Adrenal gland (tissue), 9 donors: ENCODE measurements at regions not wholly inside any gene's neighbourhood (a gene's known extent, or its start where the extent isn't known, plus 50 kb on each side); places are given as distances from the start of the nearest gene placed in this dataset.

Experiments used
- DNase-seq, 7 donors: peaks; one replicate each; pipeline ENCODE4 v3.0.0-alpha.2; 2019 to 2020
- H3K27ac ChIP-seq, 5 donors: fragments of 200-600 bp; sonication (generic) in 4 of 5; 1 replicate in 3 of 5; 2 replicates in 2 of 5; pipeline versions ENCODE4 v1.5.1 to v1.8.0; 2016 to 2020; ENCODE audit warnings: mild to moderate bottlenecking in 1 of 5
- H3K27me3 ChIP-seq: fragments of 200-600 bp; 2 replicates; pipeline ENCODE4 v1.8.0; 2021
- H3K36me3 ChIP-seq, 2 donors: fragments of 200-600 bp; replicated peaks in 1 of 2; 1 replicate in 1 of 2; 2 replicates in 1 of 2; pipeline versions ENCODE4 v1.5.1 to v1.8.0; 2018 to 2022
- H3K4me1 ChIP-seq, 2 donors: fragments of 200-600 bp; replicated peaks in 1 of 2; 1 replicate in 1 of 2; 2 replicates in 1 of 2; pipeline versions ENCODE4 v1.5.1 to v1.8.0; 2018 to 2021
- H3K4me3 ChIP-seq, 4 donors: fragments of 200-600 bp; sonication (generic) in 3 of 4; one replicate each; pipeline ENCODE4 v1.5.1; 2016 to 2018
- H3K9me3 ChIP-seq, 3 donors: fragments of 200-600 bp; sonication (generic) in 1 of 3; replicated peaks in 1 of 3; 1 replicate in 2 of 3; 2 replicates in 1 of 3; pipeline versions ENCODE4 v1.5.1 to v1.8.0; 2016 to 2021
- CTCF ChIP-seq, 6 experiments: fragments of 450-650 bp in 4 of 6; fragments of 200-600 bp in 2 of 6; sonication (generic) in 1 of 6; IDR thresholded peaks; 1 replicate in 5 of 6; 2 replicates in 1 of 6; pipeline versions ENCODE4 v1.5.1 to v1.8.0; 2016 to 2021; ENCODE audit warnings: antibody characterized with exemption in 6 of 6, mild to moderate bottlenecking in 2 of 6, moderate library complexity in 1 of 6
- POLR2A ChIP-seq, 2 donors: fragments of 450-650 bp; IDR thresholded peaks; one replicate each; pipeline ENCODE4 v1.6.1; 2017; ENCODE audit warnings: antibody characterized with exemption in 2 of 2, mild to moderate bottlenecking in 2 of 2, moderate library complexity in 1 of 2
- WGBS, 4 donors: extraction: QIAGEN DNeasy Blood & Tissue Kit in 2 of 4; methylation state at CpG; one replicate each; pipeline versions ENCODE4 v1.1.5 to v1.1.7; 2013 to 2017; 5-methylcytosine and 5-hydroxymethylcytosine counted together
- intact Hi-C, 2 donors: fragments of 100-400 bp; cut with DNase I; formaldehyde crosslinking; loops; one replicate each; pipeline versions ENCODE4 v1.14.1 to v1.15.0; 2022 to 2023
- donor health status: healthy with polysubstance abuse.
- donor health status: Bipolar disorder and iron deficiency.
- donor health status: DM: yes; HTN: yes; CAD: no.
- donor health status: DM: no; HTN: no; CAD: no.
- donor health status: DM: no; HTN: no; CAD: no.

GRCh38 chr13:67821606-67822005 is 591.5 kb upstream of the PCDH9 start:
- no peaks in the 10 kb centered on the region for H3K4me1 ChIP-seq
- H3K27me3 ChIP-seq, result no peaks in the 10 kb centered on the region
- 54 to 71% (median 65%) methylated on average over 2 of the region's 2 CpGs for WGBS, 4 donors
- no peak overlapping the region for H3K27ac ChIP-seq
- H3K4me3 ChIP-seq, result no peak overlapping the region
- TF ChIP-seq CTCF (IDR thresholded peaks at IDR 0.05) (no peak), POLR2A (IDR thresholded peaks at IDR 0.05) (no peak)
- intact Hi-C loops, result no loop called here
- H3K9me3 ChIP-seq, result peaks cover 0 to 6% (median 0%) of the 10 kb centered on the region in 3 donors
- no peaks in the 10 kb centered on the region for H3K36me3 ChIP-seq
- DNase-seq, result no peak

GRCh38 chr13:67806796-67807195 is 576.7 kb upstream of the PCDH9 start:
- Histone ChIP-seq H3K4me1 (no peaks in the 10 kb centered on the region), H3K27ac (no peak overlapping the region), H3K36me3 (no peaks in the 10 kb centered on the region), H3K4me3 (no peak overlapping the region), H3K27me3 (no peaks in the 10 kb centered on the region), H3K9me3 (no peaks in the 10 kb centered on the region)
- DNase-seq, result no peak
- TF ChIP-seq CTCF (IDR thresholded peaks at IDR 0.05), result no peak
- no peak for TF ChIP-seq POLR2A (IDR thresholded peaks at IDR 0.05)
- intact Hi-C loops, result no loop called here

GRCh38 chr13:67803118-67803517 is 573.0 kb upstream of the PCDH9 start:
- H3K9me3 ChIP-seq, result no peaks in the 10 kb centered on the region
- no peaks in the 10 kb centered on the region for H3K36me3 ChIP-seq
- H3K4me1 ChIP-seq, result no peaks in the 10 kb centered on the region
- no peak overlapping the region for H3K4me3 ChIP-seq
- no peak for DNase-seq
- no peak overlapping the region for H3K27ac ChIP-seq
- intact Hi-C loops, result no loop called here
- no peaks in the 10 kb centered on the region for H3K27me3 ChIP-seq
- TF ChIP-seq POLR2A (IDR thresholded peaks at IDR 0.05) (no peak), CTCF (IDR thresholded peaks at IDR 0.05) (no peak)
- WGBS, 4 donors, result 64 to 73% (median 72%) methylated on average over 8 of the region's 8 CpGs

- Histone ChIP-seq H3K4me3 (no peak overlapping the region), H3K27ac (no peak overlapping the region), H3K4me1 (no peaks in the 10 kb centered on the region), H3K9me3 (no peaks in the 10 kb centered on the region), H3K27me3 (no peaks in the 10 kb centered on the region), H3K36me3 (no peaks in the 10 kb centered on the region)
- no peak for DNase-seq
- TF ChIP-seq CTCF (IDR thresholded peaks at IDR 0.05), result no peak
- TF ChIP-seq POLR2A (IDR thresholded peaks at IDR 0.05), result no peak
- intact Hi-C loops, result no loop called here
Measured at GRCh38 chr13:67792151-67792676, 562.1 kb upstream of the PCDH9 start.
